SK-N-SH (cell line): ENCODE measurements at regions not wholly inside any gene's neighbourhood (a gene's known extent, or its start where the extent isn't known, plus 50 kb on each side); places are given as distances from the start of the nearest gene placed in this dataset.

Source experiments
- CTCF ChIA-PET: fragments of 300-600, 350-600 bp; formaldehyde crosslinking; extraction: SDS; loops from one replicate; lab custom pipeline; 2021; lab: Yijun Ruan, JAX
- POLR2A ChIA-PET: fragments of 350-600 bp; sonication (Branson Sonifier 250); formaldehyde crosslinking; extraction: SDS; loops from one replicate; lab custom pipeline; 2020; ENCODE audit warnings: antibody characterized with exemption, inconsistent platforms; lab: Yijun Ruan, JAX
- DNase-seq: peaks from one replicate; pipeline ENCODE4 v3.0.0; 2012
- H2AFZ ChIP-seq: fragments of 200-600 bp; sonication (generic); 2 replicates; pipeline ENCODE4 v1.8.1; 2016; ENCODE audit warnings: antibody characterized with exemption, mild to moderate bottlenecking, low read depth
- H3F3A ChIP-seq: fragments of 200-600 bp; sonication (generic); replicated peaks from 2 replicates; pipeline ENCODE3; 2016; ENCODE audit warnings: antibody characterized with exemption, mild to moderate bottlenecking; ENCODE audit not compliant: insufficient read depth
- H3K27ac ChIP-seq, 2 experiments: fragments of 200-500 bp in 1 of 2; fragments of 200-600 bp in 1 of 2; sonication (Bioruptor generic) in 1 of 2; sonication (generic), shearing (Covaris generic) in 1 of 2; 2 replicates each; pipeline versions ENCODE4 v1.5.1 to v1.6.1; 2014 to 2016; ENCODE audit warnings: low read depth in 2 of 2, inconsistent platforms in 1 of 2, low read length in 1 of 2, mild to moderate bottlenecking in 1 of 2, mixed read lengths in 1 of 2
- H3K27me3 ChIP-seq: fragments of 200-600 bp; sonication (generic), shearing (Covaris generic); 2 replicates; pipeline ENCODE4 v1.6.1; 2016; ENCODE audit warnings: mixed run types; ENCODE audit not compliant: insufficient read depth
- H3K36me3 ChIP-seq, 2 experiments: fragments of 200-500 bp in 1 of 2; fragments of 200-600 bp in 1 of 2; sonication (Bioruptor generic) in 1 of 2; sonication (generic) in 1 of 2; replicated peaks in 1 of 2; 2 replicates each; pipeline versions ENCODE3 to v1.5.1; 2014 to 2016; ENCODE audit warnings: low read length in 1 of 2, mild to moderate bottlenecking in 1 of 2; ENCODE audit not compliant: insufficient read depth in 2 of 2, control insufficient read depth in 1 of 2
- H3K4me1 ChIP-seq, 2 experiments: fragments of 200-500 bp in 1 of 2; fragments of 200-600 bp in 1 of 2; sonication (Bioruptor generic) in 1 of 2; sonication (generic), shearing (Covaris generic) in 1 of 2; 2 replicates each; pipeline versions ENCODE4 v1.5.1 to v1.6.1; 2014 to 2016; ENCODE audit warnings: low read depth in 1 of 2, low read length in 1 of 2, mixed run types in 1 of 2; ENCODE audit not compliant: insufficient read depth in 2 of 2, control insufficient read depth in 1 of 2
- H3K4me2 ChIP-seq: fragments of 200-600 bp; sonication (generic), shearing (Covaris generic); 2 replicates; pipeline ENCODE4 v1.6.1; 2017; ENCODE audit warnings: mixed run types
- H3K4me3 ChIP-seq, 2 experiments: fragments of 200-500 bp in 1 of 2; fragments of 200-600 bp in 1 of 2; sonication (Bioruptor generic) in 1 of 2; sonication (generic), shearing (Covaris generic) in 1 of 2; 2 replicates each; pipeline versions ENCODE4 v1.5.1 to v1.8.1; 2014 to 2016; ENCODE audit warnings: low read depth in 2 of 2, inconsistent platforms in 1 of 2, low read length in 1 of 2, mild to moderate bottlenecking in 1 of 2, mixed read lengths in 1 of 2, moderate library complexity in 1 of 2
- H3K79me2 ChIP-seq: fragments of 200-600 bp; sonication (generic); 2 replicates; pipeline ENCODE4 v1.8.1; 2017; ENCODE audit warnings: mild to moderate bottlenecking; ENCODE audit not compliant: insufficient read depth
- H3K9ac ChIP-seq: fragments of 200-600 bp; sonication (generic); 2 replicates; pipeline ENCODE4 v1.6.1; 2017; ENCODE audit warnings: mixed run types
- H3K9me2 ChIP-seq: fragments of 200-600 bp; sonication (generic); 2 replicates; pipeline ENCODE4 v1.6.1; 2017; ENCODE audit warnings: mixed run types
- H3K9me3 ChIP-seq: fragments of 200-600 bp; sonication (generic); 2 replicates; pipeline ENCODE4 v1.6.1; 2017; ENCODE audit warnings: mixed run types, mild to moderate bottlenecking, moderate library complexity
- H4K20me1 ChIP-seq: fragments of 200-600 bp; sonication (generic); 2 replicates; pipeline ENCODE4 v1.6.1; 2017; ENCODE audit warnings: mild to moderate bottlenecking, mixed run types; ENCODE audit not compliant: insufficient read depth
- WGBS: methylation state at CpG from one replicate; pipeline ENCODE4 v1.1.6; 2017; ENCODE audit warnings: low lambda C conversion rate; 5-methylcytosine and 5-hydroxymethylcytosine counted together
- TF ChIP-seq, protein P1 (sequence below): IDR thresholded peaks from 2 replicates; pipeline ENCODE4 v1.6.1; 2012; ENCODE audit warnings: mild to moderate bottlenecking, low read depth, low read length, moderate library complexity
- TF ChIP-seq, protein P2 (sequence below): IDR thresholded peaks from 2 replicates; pipeline ENCODE4 v1.4.0; 2012; ENCODE audit warnings: low read depth, borderline replicate concordance

DNA sequence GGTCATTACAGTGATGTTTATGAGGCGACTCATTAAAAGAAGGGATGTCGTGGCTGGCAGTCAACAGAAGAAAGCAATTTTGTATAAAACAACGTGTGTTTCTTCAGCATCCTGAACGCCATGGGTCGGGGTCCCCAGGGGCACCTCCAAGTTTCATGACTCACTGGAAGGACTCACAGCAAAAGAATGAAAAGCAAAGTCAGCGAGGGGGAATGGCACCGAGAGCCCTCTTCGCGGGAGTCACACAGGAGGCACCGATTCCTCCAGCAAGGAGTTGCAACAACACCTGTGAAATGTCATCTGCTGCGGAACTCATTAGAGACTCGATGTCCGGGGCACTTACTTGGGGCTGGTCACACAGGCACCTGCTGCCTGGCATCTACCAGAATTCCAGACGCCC, 130.7 kb upstream of the PEG3 start:
- H3K4me1 ChIP-seq, result no peaks in the 10 kb centered on the region

GRCh38 chr19:56972291-56972841, 131.8 kb upstream of the PEG3 start:
- no peaks in the 10 kb centered on the region for H3K36me3 ChIP-seq
- 52% methylated on average over 16 of the region's 16 CpGs for WGBS
- no peaks in the 10 kb centered on the region for H3K9me3 ChIP-seq
- CTCF ChIA-PET, result no interaction called here
- H3K27me3 ChIP-seq, result no peaks in the 10 kb centered on the region
- H3K79me2 ChIP-seq, result no peaks in the 10 kb centered on the region
- H3K27ac ChIP-seq, result no peak overlapping the region
- POLR2A ChIA-PET, result no interaction called here
- no peak overlapping the region for H3K4me2 ChIP-seq
- H3F3A ChIP-seq, result no peaks in the 10 kb centered on the region
- DNase-seq, result no peak
- no peaks in the 10 kb centered on the region for H3K4me1 ChIP-seq
- H4K20me1 ChIP-seq, result no peaks in the 10 kb centered on the region
- H3K9me2 ChIP-seq, result no peaks in the 10 kb centered on the region
- H3K4me3 ChIP-seq, result no peak overlapping the region
- H3K9ac ChIP-seq, result no peak overlapping the region
- H2AFZ ChIP-seq, result no peak overlapping the region
- TF ChIP-seq, protein P1, sequence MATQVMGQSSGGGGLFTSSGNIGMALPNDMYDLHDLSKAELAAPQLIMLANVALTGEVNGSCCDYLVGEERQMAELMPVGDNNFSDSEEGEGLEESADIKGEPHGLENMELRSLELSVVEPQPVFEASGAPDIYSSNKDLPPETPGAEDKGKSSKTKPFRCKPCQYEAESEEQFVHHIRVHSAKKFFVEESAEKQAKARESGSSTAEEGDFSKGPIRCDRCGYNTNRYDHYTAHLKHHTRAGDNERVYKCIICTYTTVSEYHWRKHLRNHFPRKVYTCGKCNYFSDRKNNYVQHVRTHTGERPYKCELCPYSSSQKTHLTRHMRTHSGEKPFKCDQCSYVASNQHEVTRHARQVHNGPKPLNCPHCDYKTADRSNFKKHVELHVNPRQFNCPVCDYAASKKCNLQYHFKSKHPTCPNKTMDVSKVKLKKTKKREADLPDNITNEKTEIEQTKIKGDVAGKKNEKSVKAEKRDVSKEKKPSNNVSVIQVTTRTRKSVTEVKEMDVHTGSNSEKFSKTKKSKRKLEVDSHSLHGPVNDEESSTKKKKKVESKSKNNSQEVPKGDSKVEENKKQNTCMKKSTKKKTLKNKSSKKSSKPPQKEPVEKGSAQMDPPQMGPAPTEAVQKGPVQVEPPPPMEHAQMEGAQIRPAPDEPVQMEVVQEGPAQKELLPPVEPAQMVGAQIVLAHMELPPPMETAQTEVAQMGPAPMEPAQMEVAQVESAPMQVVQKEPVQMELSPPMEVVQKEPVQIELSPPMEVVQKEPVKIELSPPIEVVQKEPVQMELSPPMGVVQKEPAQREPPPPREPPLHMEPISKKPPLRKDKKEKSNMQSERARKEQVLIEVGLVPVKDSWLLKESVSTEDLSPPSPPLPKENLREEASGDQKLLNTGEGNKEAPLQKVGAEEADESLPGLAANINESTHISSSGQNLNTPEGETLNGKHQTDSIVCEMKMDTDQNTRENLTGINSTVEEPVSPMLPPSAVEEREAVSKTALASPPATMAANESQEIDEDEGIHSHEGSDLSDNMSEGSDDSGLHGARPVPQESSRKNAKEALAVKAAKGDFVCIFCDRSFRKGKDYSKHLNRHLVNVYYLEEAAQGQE, result no peak
- TF ChIP-seq, all 33 proteins: peak for 0

More for the DNA sequence above, 130.7 kb upstream of the PEG3 start:
- H3K9ac ChIP-seq, result no peak overlapping the region
- H2AFZ ChIP-seq, result no peak overlapping the region
- H3K27me3 ChIP-seq, result no peaks in the 10 kb centered on the region
- H3K9me2 ChIP-seq, result no peaks in the 10 kb centered on the region
- H3K36me3 ChIP-seq, result no peaks in the 10 kb centered on the region
- H3K4me3 ChIP-seq, result no peak overlapping the region
- no peak overlapping the region for H3K4me2 ChIP-seq
- H3K27ac ChIP-seq, result no peak overlapping the region
- H3F3A ChIP-seq, result no peaks in the 10 kb centered on the region
- no peaks in the 10 kb centered on the region for H3K79me2 ChIP-seq
- ChIA-PET CTCF (no interaction called here), POLR2A (no interaction called here)
- 39% methylated on average over 9 of the region's 14 CpGs for WGBS
- no peaks in the 10 kb centered on the region for H4K20me1 ChIP-seq
- no peak for DNase-seq
- TF ChIP-seq, protein P2, sequence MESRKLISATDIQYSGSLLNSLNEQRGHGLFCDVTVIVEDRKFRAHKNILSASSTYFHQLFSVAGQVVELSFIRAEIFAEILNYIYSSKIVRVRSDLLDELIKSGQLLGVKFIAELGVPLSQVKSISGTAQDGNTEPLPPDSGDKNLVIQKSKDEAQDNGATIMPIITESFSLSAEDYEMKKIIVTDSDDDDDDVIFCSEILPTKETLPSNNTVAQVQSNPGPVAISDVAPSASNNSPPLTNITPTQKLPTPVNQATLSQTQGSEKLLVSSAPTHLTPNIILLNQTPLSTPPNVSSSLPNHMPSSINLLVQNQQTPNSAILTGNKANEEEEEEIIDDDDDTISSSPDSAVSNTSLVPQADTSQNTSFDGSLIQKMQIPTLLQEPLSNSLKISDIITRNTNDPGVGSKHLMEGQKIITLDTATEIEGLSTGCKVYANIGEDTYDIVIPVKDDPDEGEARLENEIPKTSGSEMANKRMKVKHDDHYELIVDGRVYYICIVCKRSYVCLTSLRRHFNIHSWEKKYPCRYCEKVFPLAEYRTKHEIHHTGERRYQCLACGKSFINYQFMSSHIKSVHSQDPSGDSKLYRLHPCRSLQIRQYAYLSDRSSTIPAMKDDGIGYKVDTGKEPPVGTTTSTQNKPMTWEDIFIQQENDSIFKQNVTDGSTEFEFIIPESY, result no peak
- no peaks in the 10 kb centered on the region for H3K9me3 ChIP-seq
